Astrocyte (in vitro differentiated cells and primary cell): ENCODE measurements at regions not wholly inside any gene's neighbourhood (a gene's known extent, or its start where the extent isn't known, plus 50 kb on each side); places are given as distances from the start of the nearest gene placed in this dataset.

Experiments
- CTCF ChIP-seq: IDR thresholded peaks from 2 replicates; pipeline ENCODE4 v1.5.1; 2011; ENCODE audit warnings: low read depth, mild to moderate bottlenecking, inconsistent platforms, low read length, moderate library complexity; ENCODE audit not compliant: insufficient read depth
- EZH2 ChIP-seq: IDR thresholded peaks from 2 replicates; pipeline ENCODE4 v1.6.1; 2012; ENCODE audit warnings: mild to moderate bottlenecking, low read length, inconsistent platforms; ENCODE audit not compliant: insufficient read depth

GRCh38 chr12:128111951-128112350 lies 155.0 kb upstream of the TMEM132C start:
- no peak for TF ChIP-seq EZH2
- TF ChIP-seq CTCF: no peak
